RPMI8226 (cell line): ENCODE measurements at regions not wholly inside any gene's neighbourhood (a gene's known extent, or its start where the extent isn't known, plus 50 kb on each side); places are given as distances from the start of the nearest gene placed in this dataset.
"Not testable (repeated sequence)": the region's sequence is repeated elsewhere in the genome, so short reads cannot be mapped to it uniquely, and the experiment has no call there.

Experiments
- DNase-seq: peaks from one replicate; pipeline ENCODE4 v3.0.0-alpha.2; 2015

DNA sequence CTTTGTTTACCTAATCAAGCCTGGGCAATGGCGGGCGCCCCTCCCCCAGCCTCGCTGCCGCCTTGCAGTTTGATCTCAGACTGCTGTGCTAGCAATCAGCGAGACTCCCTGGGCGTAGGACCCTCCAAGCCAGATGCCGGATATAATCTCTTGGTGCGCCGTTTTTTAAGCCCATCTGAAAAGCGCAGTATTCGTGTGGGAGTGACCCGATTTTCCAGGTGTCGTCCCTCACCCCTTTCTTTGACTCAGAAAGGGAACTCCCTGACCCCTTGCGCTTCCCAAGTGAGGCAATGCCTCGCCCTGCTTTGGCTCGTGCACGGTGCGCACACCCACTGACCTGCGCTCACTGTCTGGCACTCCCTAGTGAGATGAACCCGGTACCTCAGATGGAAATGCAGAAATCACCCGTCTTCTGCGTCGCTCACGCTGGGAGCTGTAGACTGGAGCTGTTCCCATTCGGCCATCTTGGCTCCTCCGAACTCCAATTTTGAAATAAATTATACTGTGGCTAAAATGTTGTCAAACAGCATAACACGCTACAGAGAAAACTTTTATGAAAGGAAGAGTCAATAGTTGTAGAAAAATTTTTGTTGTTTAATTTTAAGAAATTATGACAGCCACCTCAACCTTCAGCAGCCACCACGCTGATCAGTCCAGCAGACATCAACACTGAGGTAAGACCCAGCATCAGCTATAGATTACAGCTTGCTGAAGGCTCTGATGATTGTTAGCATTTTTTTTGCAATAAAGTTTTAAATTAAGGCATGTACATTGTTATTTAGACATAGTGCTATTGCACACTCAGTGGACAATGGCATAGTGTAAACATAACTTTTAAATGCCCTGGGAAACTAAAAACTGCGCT is 384.7 kb upstream of the DEPDC1 start:
- DNase-seq = not testable (repeated sequence)

DNA sequence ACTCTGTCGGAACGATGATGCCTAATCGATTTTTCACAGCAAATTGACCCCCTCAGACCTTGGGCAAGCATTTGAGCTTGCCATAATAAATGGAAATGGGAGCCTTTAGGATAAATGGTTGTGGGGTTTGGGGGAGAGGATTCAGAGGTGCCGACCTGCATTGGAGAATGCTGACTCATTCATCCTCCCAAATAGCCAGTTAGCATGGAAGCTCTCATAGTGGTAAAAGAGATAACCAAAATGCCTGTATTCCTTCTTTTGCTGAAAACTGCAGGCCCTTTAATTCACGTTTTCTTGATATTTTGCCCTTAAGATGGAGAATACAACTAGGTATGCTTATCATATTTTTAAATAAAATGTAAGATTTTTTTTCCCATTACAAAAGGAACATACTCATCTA is 392.6 kb upstream of the DEPDC1 start:
- DNase-seq = no peak

DNA sequence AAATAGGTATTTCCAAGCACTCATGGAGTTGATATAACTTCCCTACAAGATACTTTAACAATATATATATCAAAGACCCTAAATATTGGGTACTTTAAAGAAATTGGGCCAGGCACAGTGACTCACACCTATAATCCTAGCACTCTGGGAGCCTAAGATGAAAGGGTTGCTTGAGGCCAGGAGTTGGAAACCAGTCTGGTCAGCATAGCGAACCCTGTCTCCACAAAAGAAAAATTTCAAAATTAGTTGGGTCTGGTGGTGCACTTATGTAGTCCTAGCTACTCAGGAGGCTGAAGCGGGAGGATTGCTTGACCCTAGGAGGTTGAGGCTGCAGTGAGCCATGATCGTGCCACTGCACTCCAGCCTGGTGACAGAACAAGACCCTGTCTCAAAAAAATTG is 393.9 kb upstream of the DEPDC1 start:
- no peak for DNase-seq

DNA sequence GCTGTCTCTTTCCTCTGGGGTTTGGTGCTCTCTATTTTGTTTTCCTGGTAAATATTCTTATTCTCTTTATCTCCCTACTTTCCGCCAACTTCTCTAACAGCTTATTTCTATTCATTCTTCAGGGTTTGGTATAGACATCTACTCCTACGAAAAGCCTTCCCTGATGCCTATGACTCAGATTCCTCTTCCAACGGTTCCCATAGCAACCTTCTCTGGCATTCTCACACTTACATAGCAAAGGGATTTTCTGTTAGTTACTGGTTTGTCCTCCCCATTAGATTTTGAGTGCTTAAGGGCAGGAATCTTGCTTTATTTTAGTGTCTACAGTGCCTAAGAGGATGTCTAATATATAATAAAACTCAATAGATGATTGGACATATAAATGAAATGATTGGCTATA is 407.6 kb upstream of the DEPDC1 start:
- DNase-seq = no peak

DNA sequence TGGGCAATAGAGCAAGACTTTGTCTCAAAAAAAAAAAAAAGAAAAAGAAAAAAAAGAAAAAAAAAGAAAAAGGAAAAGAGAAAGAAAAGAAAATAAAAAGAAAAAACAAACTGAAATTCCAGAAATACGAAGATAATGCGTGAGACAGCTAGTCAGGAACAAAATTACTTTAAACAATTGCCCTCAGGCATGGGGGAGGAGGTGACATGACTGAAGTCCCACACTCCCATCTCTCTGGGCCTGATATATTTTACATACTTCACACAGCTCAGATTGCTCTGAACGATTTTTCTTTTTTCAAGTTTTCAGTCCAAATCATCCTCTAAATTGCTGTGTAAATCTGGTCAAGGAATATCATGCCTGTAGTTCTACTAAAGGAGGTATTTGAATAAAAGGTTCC is 409.5 kb upstream of the DEPDC1 start:
- no peak for DNase-seq

DNA sequence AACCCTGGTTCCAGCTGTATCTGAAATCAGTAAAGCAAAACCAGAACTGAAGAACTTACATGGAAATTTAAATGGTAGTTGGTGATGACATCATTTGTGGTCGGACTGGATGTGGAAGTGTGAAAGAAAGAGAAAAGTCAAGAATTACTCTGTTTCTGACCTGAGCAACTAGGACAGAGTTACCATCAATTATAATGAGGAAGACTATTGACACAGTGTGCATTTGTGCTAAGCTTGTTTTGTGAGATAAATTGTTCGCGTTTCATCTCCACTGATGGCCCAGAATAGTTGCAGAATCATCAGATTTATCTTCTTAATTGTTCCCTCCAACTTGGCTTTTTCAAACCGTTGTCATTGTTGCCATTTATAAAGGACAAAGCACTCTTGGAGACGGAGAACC is 410.6 kb upstream of the DEPDC1 start:
- DNase-seq = no peak

DNA sequence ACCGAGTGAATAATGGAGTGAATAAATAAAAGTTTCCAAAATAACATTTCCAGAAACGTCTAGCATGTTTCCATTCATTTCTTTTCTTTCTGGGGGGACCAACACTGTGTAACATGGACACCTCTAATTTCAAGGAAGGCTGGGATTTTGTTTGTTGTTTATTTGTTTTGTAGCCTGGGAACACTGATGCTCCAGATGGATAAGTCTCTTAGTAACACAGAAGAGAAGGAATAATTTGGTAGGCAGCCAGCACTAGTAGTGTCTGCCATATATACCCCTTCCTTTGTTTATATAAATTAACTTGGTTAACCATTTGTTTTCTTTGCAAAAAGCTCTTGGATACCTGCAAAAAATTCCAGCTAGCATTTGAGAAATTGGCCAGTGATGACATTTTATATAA is 411.4 kb upstream of the DEPDC1 start:
- DNase-seq = no peak

DNA sequence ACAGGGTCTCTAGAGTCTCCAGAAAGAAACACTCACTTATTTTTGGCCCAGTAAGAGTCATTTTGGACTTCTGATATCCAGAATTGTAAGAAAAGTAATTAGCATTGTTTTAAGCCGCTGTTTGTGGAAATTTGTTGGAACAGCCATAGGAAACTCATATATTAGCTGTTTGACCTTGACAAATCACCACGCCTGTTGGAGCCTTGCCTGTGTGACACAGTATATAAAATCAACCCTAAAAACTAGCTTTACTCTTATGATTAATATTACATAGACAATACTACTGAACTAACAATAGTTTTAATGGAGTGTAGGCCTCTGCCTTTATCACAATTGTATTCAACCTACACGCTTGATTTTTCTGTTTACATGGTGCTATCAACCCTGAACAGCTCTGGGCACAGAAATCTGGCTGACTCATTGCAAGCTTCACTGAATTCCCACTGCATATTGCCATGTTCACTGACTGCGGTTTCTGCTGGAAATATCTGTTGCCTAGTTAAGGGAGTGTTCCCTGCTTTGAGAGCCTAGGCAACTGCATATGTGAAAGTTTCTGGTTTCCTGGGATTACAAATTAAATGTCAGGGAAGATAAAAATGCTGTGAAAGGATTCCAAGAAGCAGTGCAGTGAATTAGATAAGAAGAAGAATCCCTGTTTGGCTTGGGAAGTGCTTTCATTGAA is 419.5 kb upstream of the DEPDC1 start:
- no peak for DNase-seq

DNA sequence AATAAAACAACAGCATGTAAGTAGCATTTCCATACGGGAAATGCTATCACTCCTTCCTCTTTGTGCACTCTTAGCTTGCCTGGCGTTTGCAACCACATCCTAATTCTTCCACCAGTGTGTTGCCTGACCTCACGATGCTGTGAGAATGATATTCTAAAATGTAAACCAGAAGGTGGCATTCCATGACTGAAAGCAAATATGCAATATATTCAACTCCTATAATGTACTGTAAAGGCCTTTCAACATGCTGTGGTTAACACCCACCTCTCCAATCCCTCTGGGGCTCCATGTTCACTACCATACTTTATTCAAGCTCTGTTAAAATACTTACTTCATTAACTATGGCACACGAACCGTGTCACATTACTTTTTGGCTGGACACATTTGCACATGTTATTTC is 420.6 kb upstream of the DEPDC1 start:
- no peak for DNase-seq

DNA sequence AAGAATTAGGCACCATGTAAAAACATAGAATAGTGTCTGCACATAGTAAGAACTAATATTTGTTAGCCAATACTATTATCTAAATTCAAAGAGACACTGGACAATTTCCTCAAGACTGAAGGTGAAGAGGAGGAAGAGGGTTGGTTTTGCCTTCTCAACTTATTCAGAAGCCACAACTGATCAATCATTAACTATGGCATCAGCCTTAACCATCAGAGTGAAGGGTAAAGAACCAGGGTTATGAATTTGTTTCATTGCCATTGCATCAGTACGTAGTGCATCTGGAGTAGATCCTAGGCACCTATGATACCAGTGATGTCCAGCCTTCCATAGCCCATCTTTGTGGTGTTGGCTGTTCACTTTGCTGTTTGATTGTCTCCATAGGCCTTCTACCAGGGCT is 421.7 kb upstream of the DEPDC1 start:
- DNase-seq = no peak

DNA sequence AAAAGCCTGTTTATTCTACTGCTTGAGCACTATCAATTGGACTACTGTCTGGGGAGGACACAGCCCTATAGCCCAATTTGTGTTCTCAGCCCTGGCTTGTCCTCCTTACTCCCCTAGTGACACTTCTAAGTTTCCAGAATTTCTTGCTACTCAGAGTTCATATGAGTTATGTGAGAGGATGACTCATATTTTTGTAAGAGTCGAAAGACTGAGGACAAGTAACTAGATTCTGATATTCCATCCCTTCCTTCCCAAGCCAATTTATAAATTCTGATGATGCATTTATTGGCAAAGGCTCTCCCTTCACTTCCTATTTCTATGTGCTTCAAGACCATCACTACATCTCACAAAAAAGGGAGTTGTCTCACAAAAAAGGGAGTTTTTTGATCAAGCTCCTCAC is 422.2 kb upstream of the DEPDC1 start:
- no peak for DNase-seq

DNA sequence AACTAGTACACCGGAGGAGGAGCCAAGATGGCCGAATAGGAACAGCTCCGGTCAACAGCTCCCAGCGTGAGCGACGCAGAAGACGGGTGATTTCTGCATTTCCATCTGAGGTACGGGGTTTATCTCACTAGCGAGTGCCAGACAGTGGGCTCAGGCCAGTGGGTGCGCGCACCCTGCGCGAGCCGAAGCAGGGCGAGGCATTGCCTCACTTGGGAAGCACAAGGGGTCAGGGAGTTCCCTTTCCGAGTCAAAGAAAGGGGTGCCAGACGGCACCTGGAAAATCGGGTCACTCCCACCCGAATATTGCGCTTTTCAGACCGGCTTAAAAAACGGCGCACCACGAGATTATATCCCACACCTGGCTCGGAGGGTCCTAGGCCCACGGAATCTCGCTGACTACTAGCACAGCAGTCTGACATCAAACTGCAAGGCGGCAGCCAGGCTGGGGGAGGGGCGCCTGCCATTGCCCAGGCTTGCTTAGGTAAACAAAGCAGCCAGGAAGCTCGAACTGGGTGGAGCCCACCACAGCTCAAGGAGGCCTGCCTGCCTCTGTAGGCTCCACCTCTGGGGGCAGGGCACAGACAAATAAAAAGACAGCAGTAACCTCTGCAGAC is 426.7 kb upstream of the DEPDC1 start:
- not testable (repeated sequence) for DNase-seq

DNA sequence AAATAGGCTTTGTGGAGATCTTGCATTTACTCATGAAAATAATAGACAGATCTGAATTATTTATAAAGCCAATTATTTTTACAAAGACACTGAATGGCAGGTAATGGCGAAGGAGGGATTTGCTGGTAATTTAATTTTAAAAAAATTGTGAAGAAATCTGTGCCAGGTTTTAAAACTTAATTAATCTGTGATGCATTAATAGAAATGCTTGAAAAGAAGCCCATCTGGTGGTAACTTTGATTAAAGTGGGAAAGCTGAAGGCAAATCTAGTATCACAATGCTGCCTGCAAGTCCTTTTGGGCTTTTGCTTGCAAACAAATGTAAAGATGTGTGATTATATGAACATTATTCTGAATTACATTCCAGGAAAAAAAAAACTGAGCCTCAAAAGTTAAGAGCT is 433.2 kb upstream of the DEPDC1 start:
- no peak for DNase-seq

DNA sequence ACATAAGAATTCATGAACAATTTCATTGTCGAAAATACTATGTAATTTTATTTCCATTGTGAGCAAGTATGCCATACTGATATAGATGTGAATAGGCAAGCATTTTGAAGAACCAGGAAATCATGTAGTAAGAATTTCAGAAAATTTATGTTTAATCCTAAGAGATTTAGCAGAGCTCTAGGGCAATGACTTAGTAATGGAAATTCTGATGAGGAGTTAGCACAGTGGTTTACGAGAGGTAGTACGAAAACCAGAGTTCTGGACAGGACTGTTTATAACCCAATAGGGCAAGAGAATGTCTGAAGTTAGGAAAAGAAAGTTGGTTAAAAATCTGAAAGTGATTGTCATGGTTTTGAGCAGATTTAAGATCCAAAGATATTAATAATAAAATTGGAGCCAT is 439.6 kb upstream of the DEPDC1 start:
- DNase-seq = no peak

DNA sequence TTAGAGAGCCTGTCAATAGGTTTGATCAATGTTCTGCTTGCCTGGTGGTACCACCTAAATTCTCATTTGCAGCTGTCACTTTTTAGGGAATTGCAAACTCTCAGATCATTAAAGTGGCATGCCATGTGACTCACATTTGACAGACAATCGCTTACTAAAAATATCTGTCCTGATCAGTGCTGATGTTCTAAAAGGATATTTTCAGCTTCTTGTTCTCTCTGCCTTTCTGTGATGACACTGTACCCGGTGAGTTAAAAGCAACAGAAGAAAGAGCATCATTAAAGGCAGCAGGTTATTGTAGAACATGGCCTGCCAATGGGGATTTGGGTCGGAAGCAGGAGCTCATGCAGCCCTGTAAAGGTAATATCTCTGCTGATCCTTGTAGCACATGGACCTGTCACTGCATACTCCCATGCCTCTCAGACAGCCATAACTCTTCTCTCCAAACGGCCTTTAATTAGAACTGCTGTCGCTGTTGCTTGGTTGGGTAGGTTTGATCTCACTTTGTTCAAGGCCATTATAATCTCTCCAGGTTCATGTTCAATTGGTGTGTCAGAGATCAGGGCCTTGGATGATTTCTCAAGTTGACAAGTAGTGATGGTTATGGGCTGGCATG is 441.3 kb upstream of the DEPDC1 start:
- DNase-seq = no peak

DNA sequence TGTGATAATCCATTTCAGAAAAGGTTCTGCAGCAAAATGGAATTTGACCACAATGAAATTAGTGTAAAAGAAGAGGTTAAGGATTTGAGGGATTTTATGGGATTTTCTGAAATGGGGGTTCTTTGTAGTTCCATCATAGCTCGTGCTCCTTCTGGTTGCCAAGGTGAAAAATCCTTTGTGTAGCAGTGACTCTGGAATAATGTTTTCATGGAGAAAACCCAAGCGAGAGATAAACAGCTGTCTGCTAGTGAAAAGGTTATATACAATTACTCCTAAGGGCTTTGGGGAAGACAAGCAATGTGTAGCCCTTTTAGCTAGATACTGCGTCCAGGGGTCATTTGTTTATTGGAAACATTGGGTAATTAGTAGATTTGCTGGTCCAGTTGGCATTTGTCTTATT is 453.2 kb upstream of the DEPDC1 start:
- no peak for DNase-seq

DNA sequence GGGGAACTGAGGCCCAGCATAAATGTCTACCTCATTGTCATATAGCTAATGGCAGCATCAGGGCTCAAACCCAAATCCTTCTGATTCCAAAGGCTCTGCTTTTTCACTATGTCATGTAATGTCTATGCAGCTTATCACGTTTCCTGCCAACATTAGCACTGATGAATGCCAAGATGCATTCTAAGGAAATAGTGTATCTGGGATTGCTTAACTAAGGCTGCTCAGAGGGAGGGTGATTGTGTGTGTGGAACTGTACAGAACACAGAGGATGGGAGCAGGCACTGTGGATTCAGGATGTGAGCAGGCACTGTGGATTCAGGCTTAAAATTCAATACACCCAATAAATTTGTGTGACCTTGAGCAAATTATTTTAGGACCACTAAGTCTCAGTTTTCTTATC is 456.4 kb upstream of the DEPDC1 start:
- DNase-seq = no peak

DNA sequence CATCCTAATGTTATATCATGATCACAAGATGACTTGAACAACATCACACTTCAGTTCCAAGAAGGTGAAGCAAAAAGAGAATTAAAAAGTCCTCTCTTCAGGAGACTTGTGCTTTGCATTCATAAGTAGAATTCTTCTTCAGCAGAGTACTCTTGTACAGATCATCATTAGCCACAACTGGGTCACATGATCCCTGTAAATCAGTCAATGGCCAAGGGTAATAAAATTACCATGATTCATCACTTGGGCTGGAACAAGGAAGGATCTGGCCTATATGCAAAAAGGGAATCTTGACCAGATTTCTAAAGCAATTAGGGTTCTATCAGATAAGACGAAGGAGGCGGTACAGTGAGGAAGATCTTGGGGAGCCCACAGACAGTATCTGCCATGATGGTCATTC is 458.0 kb upstream of the DEPDC1 start:
- no peak for DNase-seq

DNA sequence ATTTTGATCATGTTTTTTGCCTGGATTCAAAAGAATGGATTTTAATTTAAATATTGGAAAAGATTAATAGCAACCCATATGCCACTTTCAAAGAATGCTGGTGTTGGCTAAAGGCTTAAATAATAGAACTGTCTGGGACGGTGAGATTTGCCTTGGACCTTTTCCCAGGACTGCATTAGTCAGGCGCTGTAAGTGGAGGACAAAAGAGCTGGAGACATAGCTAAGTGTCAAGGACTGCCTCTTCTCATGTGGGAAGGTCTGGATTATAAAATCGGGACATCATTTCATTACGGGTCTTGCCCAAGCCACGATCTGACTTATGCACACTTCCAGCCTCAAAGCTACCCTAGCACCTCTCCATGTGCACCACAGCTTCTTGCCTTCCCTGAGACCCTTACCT is 458.5 kb upstream of the DEPDC1 start:
- DNase-seq = no peak

DNA sequence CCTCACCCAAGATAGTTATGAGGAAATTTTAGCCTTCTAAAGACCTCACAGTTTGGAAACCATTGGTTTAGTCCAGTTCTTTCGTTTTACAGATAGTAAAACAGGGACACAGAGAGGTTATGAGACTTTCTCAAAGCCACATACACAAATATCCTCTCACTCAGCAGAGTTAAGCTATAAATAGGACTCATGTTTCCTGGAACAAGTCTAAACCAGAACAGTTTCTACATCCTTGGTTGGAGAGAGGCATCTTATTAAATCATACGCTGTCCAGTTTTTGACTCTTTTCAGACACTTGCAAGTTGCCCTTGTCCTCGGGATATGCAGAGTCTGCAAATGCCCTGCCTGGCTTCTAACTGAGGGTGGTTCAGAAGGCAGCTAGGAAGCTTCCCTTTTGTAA is 462.1 kb upstream of the DEPDC1 start:
- DNase-seq = no peak

DNA sequence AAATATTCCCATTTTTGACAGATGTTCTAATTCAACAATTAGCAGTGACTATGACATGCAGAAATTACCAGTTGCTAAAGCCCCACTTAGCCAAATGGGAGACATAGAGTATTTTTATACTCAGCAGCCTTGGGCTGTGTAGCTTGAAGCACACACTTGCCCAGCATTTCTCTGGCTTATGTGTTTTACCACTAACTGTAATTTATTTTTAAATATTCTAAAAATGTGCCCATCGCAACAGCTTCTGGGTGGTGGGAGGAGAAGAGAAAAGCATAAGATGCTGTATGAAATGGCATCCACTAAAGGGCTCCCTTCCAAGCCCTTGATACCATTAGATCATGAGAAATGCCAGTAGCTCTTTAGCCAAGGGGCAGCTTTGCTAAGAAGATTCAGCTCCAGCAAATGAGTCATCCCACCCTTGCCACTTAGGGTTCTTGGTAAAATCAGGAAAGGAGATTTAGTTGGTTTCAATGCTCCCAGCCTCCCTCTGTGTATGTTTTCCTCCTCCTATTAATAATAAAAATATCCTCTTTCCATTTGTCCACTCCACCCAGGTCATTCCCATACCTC is 462.7 kb upstream of the DEPDC1 start:
- DNase-seq = no peak

DNA sequence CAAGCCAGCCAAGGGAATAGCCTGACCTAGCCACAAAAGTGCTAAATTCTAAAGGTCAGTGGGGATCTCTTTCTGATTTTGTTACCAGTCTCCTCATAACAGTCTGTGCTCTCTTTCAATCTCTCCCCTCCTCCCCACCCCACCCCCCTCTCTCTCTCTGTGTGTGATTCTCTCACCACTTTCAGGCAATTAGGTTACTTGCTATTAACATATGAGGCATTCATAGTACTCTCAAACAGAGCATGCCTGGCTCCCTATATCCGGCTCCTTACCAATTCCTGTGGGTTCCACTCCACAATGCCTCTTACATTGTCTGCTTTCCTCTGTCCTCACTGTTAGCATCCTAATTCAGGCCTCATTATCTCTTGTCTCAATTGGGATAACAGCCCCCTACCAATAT is 464.3 kb upstream of the DEPDC1 start:
- DNase-seq = no peak

DNA sequence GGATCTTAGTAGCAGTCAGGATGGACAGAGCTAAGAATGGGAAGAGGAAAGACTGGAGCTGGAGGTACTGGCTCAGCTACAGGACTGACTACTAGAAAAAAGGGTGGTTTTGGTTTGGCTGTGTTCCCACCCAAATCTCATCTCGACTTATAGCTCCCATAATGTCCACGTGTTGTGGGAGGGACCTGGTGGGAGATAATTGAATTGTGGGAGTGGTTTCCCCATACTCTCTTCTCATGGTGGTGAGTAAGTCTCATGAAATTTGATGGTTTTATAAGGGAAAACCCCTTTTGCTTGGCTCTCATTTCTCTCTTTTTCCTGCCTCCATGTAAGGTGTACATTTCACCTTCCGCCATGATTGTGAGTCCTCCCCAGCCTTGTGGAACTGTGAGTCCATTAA is 466.5 kb upstream of the DEPDC1 start:
- no peak for DNase-seq

DNA sequence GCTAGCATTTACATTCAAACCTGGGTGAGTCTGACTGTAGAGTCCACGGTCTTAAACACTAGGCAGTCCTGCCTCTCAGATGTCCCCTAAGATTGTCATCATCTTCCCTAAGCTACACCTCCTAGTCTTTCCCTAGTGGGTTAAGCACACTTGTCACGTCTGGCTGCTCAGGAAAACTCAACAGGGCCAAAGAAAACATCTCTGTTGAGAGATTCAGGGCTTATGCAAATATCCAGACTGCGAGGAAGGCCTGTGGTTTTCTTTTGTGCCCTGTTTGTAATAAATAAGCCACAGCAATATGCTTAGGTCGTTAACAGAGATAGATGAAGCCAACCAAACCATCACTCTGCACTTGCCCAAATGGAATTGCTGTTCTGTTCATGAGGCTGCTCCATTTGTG is 472.6 kb upstream of the DEPDC1 start:
- DNase-seq = no peak
